IMR-90 (cell line): ENCODE measurements at regions not wholly inside any gene's neighbourhood (a gene's known extent, or its start where the extent isn't known, plus 50 kb on each side); places are given as distances from the start of the nearest gene placed in this dataset.

Source experiments
- ATAC-seq: fragments of 200-7000 bp; cut with Tn5 transposase; 2 replicates; pipeline ENCODE4 v1.9.1; 2020; ENCODE audit warnings: low read depth, mild to moderate bottlenecking, moderate library complexity
- BruUV-seq: library from RNA; stranded (reverse); fragments of 400-500 nt; replicated peaks from 2 replicates; lab custom pipeline; 2021; lab: Mats Ljungman, UMichigan
- CTCF ChIA-PET: fragments of 300-600 bp; formaldehyde crosslinking; extraction: SDS; loops from one replicate; lab custom pipeline; 2021; ENCODE audit warnings: antibody characterized with exemption; lab: Yijun Ruan, JAX
- POLR2A ChIA-PET: fragments of 300-600 bp; sonication (Branson Sonifier 250); formaldehyde crosslinking; loops from one replicate; lab custom pipeline; 2022; ENCODE audit warnings: antibody characterized with exemption; ENCODE audit not compliant: unreplicated experiment; lab: Charles Lee
- DNase-seq: peaks from one replicate; pipeline ENCODE4 v3.0.0; 2013
- H2AFZ ChIP-seq: replicated peaks from 2 replicates; pipeline ENCODE3; 2013; ENCODE audit warnings: low read length, mild to moderate bottlenecking; ENCODE audit not compliant: poor library complexity
- H2AK5ac ChIP-seq: 2 replicates; pipeline ENCODE4 v1.6.1; 2013; ENCODE audit warnings: low read depth, low read length, inconsistent platforms
- H2AK9ac ChIP-seq: replicated peaks from 2 replicates; pipeline ENCODE3; 2013; ENCODE audit warnings: mild to moderate bottlenecking, low read depth, low read length, moderate library complexity; ENCODE audit not compliant: poor library complexity
- H2BK120ac ChIP-seq: 2 replicates; pipeline ENCODE4 v1.6.1; 2013; ENCODE audit warnings: low read depth, low read length, inconsistent platforms
- H2BK15ac ChIP-seq: 3 replicates; pipeline ENCODE4 v1.6.1; 2013; ENCODE audit warnings: low read depth, low read length, inconsistent platforms
- H2BK20ac ChIP-seq: 2 replicates; pipeline ENCODE4 v1.6.1; 2013; ENCODE audit warnings: low read depth, mild to moderate bottlenecking, inconsistent platforms, low read length, moderate library complexity
- H2BK5ac ChIP-seq: 2 replicates; pipeline ENCODE4 v1.6.1; 2013; ENCODE audit warnings: mild to moderate bottlenecking, low read depth, low read length, inconsistent platforms; ENCODE audit not compliant: poor library complexity, severe bottlenecking
- H3K14ac ChIP-seq: replicated peaks from 2 replicates; pipeline ENCODE4 v1.6.1; 2013; ENCODE audit warnings: low read depth, low read length, inconsistent platforms
- H3K18ac ChIP-seq: 2 replicates; pipeline ENCODE4 v1.6.1; 2013; ENCODE audit warnings: low read depth, low read length, control low read depth
- H3K23ac ChIP-seq: 2 replicates; pipeline ENCODE4 v1.6.1; 2013; ENCODE audit warnings: low read depth, low read length, inconsistent platforms
- H3K27ac ChIP-seq: 2 replicates; pipeline ENCODE4 v1.5.1; 2013; ENCODE audit warnings: mild to moderate bottlenecking, control low read depth, low read length; ENCODE audit not compliant: insufficient read depth
- H3K27me3 ChIP-seq: 2 replicates; pipeline ENCODE4 v1.6.1; 2013; ENCODE audit warnings: low read length; ENCODE audit not compliant: control insufficient read depth, insufficient read depth
- H3K36me3 ChIP-seq: 2 replicates; pipeline ENCODE4 v1.6.1; 2013; ENCODE audit warnings: low read length, mixed read lengths; ENCODE audit not compliant: control insufficient read depth, insufficient read depth
- H3K4ac ChIP-seq: 2 replicates; pipeline ENCODE4 v1.6.1; 2013; ENCODE audit warnings: low read depth, low read length, inconsistent platforms
- H3K4me1 ChIP-seq: 2 replicates; pipeline ENCODE4 v1.6.1; 2013; ENCODE audit warnings: low read length, mixed read lengths; ENCODE audit not compliant: control insufficient read depth, insufficient read depth
- H3K4me2 ChIP-seq: 2 replicates; pipeline ENCODE4 v1.6.1; 2013; ENCODE audit warnings: low read depth, mild to moderate bottlenecking, control low read depth, low read length, moderate library complexity
- H3K4me3 ChIP-seq: 2 replicates; pipeline ENCODE4 v1.5.1; 2013; ENCODE audit warnings: low read depth, mild to moderate bottlenecking, control low read depth, low read length, moderate library complexity; ENCODE audit not compliant: insufficient read depth
- H3K56ac ChIP-seq: 2 replicates; pipeline ENCODE4 v1.6.1; 2013; ENCODE audit warnings: low read length, inconsistent platforms; ENCODE audit not compliant: insufficient read depth; ENCODE audit errors: extremely low read depth
- H3K79me1 ChIP-seq, 2 experiments: 2 replicates each; pipeline ENCODE4 v1.6.1; 2013; ENCODE audit warnings: low read length in 2 of 2, inconsistent platforms in 1 of 2, low read depth in 1 of 2
- H3K9ac ChIP-seq: 2 replicates; pipeline ENCODE4 v1.6.1; 2013; ENCODE audit warnings: low read depth, low read length, control low read depth
- H3K9me1 ChIP-seq: 2 replicates; pipeline ENCODE4 v1.6.1; 2013; ENCODE audit warnings: low read length, inconsistent platforms; ENCODE audit not compliant: insufficient read depth
- H3K9me3 ChIP-seq: 2 replicates; pipeline ENCODE4 v1.6.1; 2013; ENCODE audit warnings: low read length; ENCODE audit not compliant: control insufficient read depth, insufficient read depth
- H4K20me1 ChIP-seq: 2 replicates; pipeline ENCODE4 v1.6.1; 2013; ENCODE audit warnings: low read length, inconsistent platforms; ENCODE audit not compliant: insufficient read depth
- H4K5ac ChIP-seq: 2 replicates; pipeline ENCODE4 v1.6.1; 2013; ENCODE audit warnings: mild to moderate bottlenecking, low read depth, low read length, control low read depth
- H4K8ac ChIP-seq, 2 experiments: 2 replicates each; pipeline ENCODE4 v1.6.1; 2013; ENCODE audit warnings: low read depth in 2 of 2, low read length in 2 of 2, control low read depth in 1 of 2, inconsistent platforms in 1 of 2
- H4K91ac ChIP-seq: 2 replicates; pipeline ENCODE4 v1.6.1; 2013; ENCODE audit warnings: low read depth, low read length, inconsistent platforms; ENCODE audit not compliant: insufficient read depth
- BHLHE40 ChIP-seq: fragments of 150-350 bp; IDR thresholded peaks from 2 replicates; pipeline ENCODE4 v1.6.1; 2016; ENCODE audit warnings: mild to moderate bottlenecking, low read depth, low read length
- CHD1 ChIP-seq: IDR thresholded peaks from 2 replicates; pipeline ENCODE4 v1.6.1; 2012; ENCODE audit warnings: low read depth, low read length, improper control_type of control experiment
- FOS ChIP-seq: fragments of 150-350 bp; IDR thresholded peaks from 2 replicates; pipeline ENCODE4 v1.6.1; 2016; ENCODE audit warnings: low read depth, low read length
- MAZ ChIP-seq: IDR thresholded peaks from 2 replicates; pipeline ENCODE4 v1.6.1; 2012; ENCODE audit warnings: low read depth, mild to moderate bottlenecking, low read length, improper control_type of control experiment, moderate library complexity, borderline replicate concordance
- MXI1 ChIP-seq: IDR thresholded peaks from 2 replicates; pipeline ENCODE4 v1.6.1; 2012; ENCODE audit warnings: low read depth, mild to moderate bottlenecking, low read length, moderate library complexity, borderline replicate concordance
- POLR2A ChIP-seq: IDR thresholded peaks from 2 replicates; pipeline ENCODE4 v1.6.1; 2012; ENCODE audit warnings: mild to moderate bottlenecking, low read depth, low read length
- RAD21 ChIP-seq: IDR thresholded peaks from 2 replicates; pipeline ENCODE4 v1.6.1; 2012; ENCODE audit warnings: low read length, improper control_type of control experiment
- RCOR1 ChIP-seq: IDR thresholded peaks from 2 replicates; pipeline ENCODE4 v1.6.1; 2012; ENCODE audit warnings: mild to moderate bottlenecking, low read length, improper control_type of control experiment; ENCODE audit not compliant: insufficient replicate concordance
- RFX5 ChIP-seq: IDR thresholded peaks from 2 replicates; pipeline ENCODE4 v1.8.0; 2012; ENCODE audit warnings: low read depth, mild to moderate bottlenecking, low read length, moderate library complexity
- SMC3 ChIP-seq: fragments of 150-350 bp; IDR thresholded peaks from 2 replicates; pipeline ENCODE4 v1.6.1; 2016; ENCODE audit warnings: low read depth, mild to moderate bottlenecking, antibody characterized with exemption, low read length, moderate library complexity
- WGBS, 2 experiments: methylation state at CpG; one replicate each; pipeline versions ENCODE4 v1.1.5 to v1.1.7; 2013; ENCODE audit warnings: missing lambda C conversion rate in 2 of 2; ENCODE audit not compliant: insufficient read length in 1 of 2; ENCODE audit errors: extremely low coverage in 2 of 2; 5-methylcytosine and 5-hydroxymethylcytosine counted together
- dilution Hi-C: fragments of 300-500 bp; cut with HindIII; formaldehyde crosslinking; loops from one replicate; pipeline ENCODE4 v1.14.3; 2018; ENCODE audit warnings: low sequenced_read_pairs; ENCODE audit not compliant: unreplicated experiment
- in situ Hi-C: fragments of 300-500 bp; cut with MboI; formaldehyde crosslinking; loops from 3 replicates; pipeline ENCODE4 v1.14.3; 2019; ENCODE audit warnings: low sequenced_read_pairs, inconsistent platforms, mixed read lengths
- intact Hi-C: fragments of 100-400 bp; cut with micrococcal nuclease; formaldehyde crosslinking; loops from 2 replicates; pipeline ENCODE4 v1.10.0; 2022
- TF ChIP-seq, protein P1 (sequence below): conservative IDR thresholded peaks from 2 replicates; pipeline ENCODE4 v1.5.1; 2012; ENCODE audit warnings: mild to moderate bottlenecking, low read depth, low read length, improper control_type of control experiment
- TF ChIP-seq, protein P2 (sequence below): fragments of 150-350 bp; IDR thresholded peaks from 2 replicates; pipeline ENCODE4 v1.6.1; 2017; ENCODE audit warnings: mild to moderate bottlenecking, antibody characterized with exemption, low read length, low read depth

DNA sequence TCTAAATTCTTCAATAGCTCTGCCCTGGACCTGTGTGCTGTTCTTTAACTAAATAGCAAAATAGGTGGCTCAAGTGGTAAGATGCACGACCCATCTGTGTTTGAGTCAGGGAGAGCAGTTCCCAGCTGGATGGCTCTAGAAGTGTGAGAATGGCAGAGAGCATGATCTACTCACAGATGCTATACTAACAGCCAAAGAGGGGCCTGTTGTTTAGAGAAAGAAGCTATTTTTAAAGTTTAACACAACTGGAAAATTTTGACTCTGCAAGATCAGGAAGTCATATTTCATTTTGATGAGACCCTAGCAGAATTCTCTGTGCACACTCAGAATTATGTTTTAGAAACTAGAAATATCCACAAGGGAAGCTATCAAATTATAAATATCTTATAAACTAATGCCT lies 87.4 kb upstream of the PIP4K2A start:
- Histone ChIP-seq H3K4me3 (no peak overlapping the region), H2AK9ac (no peak overlapping the region), H3K27ac (no peak overlapping the region), H3K56ac (no peak overlapping the region), H2BK20ac (0 out of 2 replicates have a peak overlapping the region, but pooled peaks have one; percentile 40), H3K4me2 (no peak overlapping the region), H3K27me3 (no peaks in the 10 kb centered on the region), H2AK5ac (no peak overlapping the region), H3K9ac (no peak overlapping the region), H2BK15ac (no peak overlapping the region), H3K36me3 (no peaks in the 10 kb centered on the region), H4K8ac (no peak overlapping the region), H3K18ac (no peak overlapping the region), H2BK120ac (no peak overlapping the region), H3K4ac (no peak overlapping the region), H2AFZ (no peak overlapping the region), H3K23ac (no peak overlapping the region), H3K9me1 (peaks cover 9% of the 10 kb centered on the region; the same call in 1 of the 2 replicates), H4K5ac (no peak overlapping the region), H3K14ac (no peak overlapping the region), H3K4me1 (peaks cover 12% of the 10 kb centered on the region), H3K9me3 (0 out of 2 replicates have a peak, but pooled peaks cover 2% of the 10 kb centered on the region), H4K20me1 (no peaks in the 10 kb centered on the region), H4K91ac (no peak overlapping the region), H2BK5ac (no peak overlapping the region), H3K79me1 (no peaks in the 10 kb centered on the region)
- ATAC-seq (no peak), DNase-seq (no peak)
- dilution Hi-C loops (no loop called here), in situ Hi-C loops (loop anchor here (25.0 kb wide), 1 partner anchor 214 kb away; no protein-coding TSS in a partner anchor), intact Hi-C loops (loop anchor here (10.0 kb wide), 1 partner anchor 87 kb away; the partner anchor contains the start of gene PIP4K2A)
- ChIA-PET POLR2A (no interaction called here), CTCF (interaction anchor here (0.5 kb wide), 1 partner anchor 60 kb away, joined by 3 read pairs; no protein-coding TSS in a partner anchor)
- TF ChIP-seq FOS (no peak), SMC3 (no peak), RFX5 (no peak), MAZ (no peak), RAD21 (no peak), RCOR1 (no peak), CHD1 (no peak), POLR2A (no peak), MXI1 (no peak), BHLHE40 (no peak)
- TF ChIP-seq, protein P1, sequence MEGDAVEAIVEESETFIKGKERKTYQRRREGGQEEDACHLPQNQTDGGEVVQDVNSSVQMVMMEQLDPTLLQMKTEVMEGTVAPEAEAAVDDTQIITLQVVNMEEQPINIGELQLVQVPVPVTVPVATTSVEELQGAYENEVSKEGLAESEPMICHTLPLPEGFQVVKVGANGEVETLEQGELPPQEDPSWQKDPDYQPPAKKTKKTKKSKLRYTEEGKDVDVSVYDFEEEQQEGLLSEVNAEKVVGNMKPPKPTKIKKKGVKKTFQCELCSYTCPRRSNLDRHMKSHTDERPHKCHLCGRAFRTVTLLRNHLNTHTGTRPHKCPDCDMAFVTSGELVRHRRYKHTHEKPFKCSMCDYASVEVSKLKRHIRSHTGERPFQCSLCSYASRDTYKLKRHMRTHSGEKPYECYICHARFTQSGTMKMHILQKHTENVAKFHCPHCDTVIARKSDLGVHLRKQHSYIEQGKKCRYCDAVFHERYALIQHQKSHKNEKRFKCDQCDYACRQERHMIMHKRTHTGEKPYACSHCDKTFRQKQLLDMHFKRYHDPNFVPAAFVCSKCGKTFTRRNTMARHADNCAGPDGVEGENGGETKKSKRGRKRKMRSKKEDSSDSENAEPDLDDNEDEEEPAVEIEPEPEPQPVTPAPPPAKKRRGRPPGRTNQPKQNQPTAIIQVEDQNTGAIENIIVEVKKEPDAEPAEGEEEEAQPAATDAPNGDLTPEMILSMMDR = no peak
- TF ChIP-seq, protein P2, sequence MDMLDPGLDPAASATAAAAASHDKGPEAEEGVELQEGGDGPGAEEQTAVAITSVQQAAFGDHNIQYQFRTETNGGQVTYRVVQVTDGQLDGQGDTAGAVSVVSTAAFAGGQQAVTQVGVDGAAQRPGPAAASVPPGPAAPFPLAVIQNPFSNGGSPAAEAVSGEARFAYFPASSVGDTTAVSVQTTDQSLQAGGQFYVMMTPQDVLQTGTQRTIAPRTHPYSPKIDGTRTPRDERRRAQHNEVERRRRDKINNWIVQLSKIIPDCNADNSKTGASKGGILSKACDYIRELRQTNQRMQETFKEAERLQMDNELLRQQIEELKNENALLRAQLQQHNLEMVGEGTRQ = no peak
- no TSS peak for BruUV-seq
- no CpG with 5 or more reads among the region's 1 CpG for WGBS, 2 experiments
